ENCODE measurements at regions not wholly inside any gene's neighbourhood (a gene's known extent, or its start where the extent isn't known, plus 50 kb on each side); places are given as distances from the start of the nearest gene placed in this dataset.

DNA sequence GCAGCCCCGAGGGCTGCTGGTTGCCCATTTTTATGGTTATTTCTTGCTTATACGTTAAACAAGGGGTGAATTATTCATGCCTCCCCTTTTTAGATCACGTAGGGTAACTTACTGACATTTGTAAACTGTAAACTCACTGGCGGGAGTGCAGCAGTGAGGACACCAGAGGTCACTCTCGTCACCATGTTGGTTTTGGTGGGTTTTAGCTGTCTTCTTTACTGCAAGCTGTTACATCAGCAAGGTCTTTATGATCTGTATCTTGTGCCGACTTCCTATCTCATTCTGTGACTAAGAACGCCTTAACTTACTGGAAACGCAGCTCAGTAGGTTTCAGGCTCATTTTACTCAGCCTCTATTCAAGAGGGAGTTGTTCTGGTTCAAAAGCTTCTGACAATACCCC, 155.0 kb upstream of the PRDM9 start:
- H3K36me3 ChIP-seq (ENCODE audit: low read depth, low read length) = no peaks in the 10 kb centered on the region
- no TSS peak for BruUV-seq (replicated peaks)
- H3K79me2 ChIP-seq (ENCODE audit: low read length) = no peaks in the 10 kb centered on the region
- POLR2A ChIA-PET (ENCODE audit: unreplicated experiment) = interaction anchor here (0.6 kb wide), 2 partner anchors 10 to 58 kb away, joined by 3 to 4 read pairs; no protein-coding TSS in a partner anchor
- no peaks in the 10 kb centered on the region for H3K27me3 ChIP-seq (ENCODE audit: low read length)
- H2AFZ ChIP-seq (ENCODE audit: low read length) = peak overlapping the region; percentile 79
- H3K27ac ChIP-seq (ENCODE audit: low read length) = no peak overlapping the region
- H3K4me2 ChIP-seq (ENCODE audit: low read length) = peak overlapping the region; percentile 45
- no peaks in the 10 kb centered on the region for H3K9me3 ChIP-seq (ENCODE audit: low read length)
- H3K4me1 ChIP-seq (ENCODE audit: insufficient read depth, low read length) = no peaks in the 10 kb centered on the region
- TF ChIP-seq EZH2phosphoT487 (IDR thresholded peaks at IDR 0.05; ENCODE audit: borderline replicate concordance, low read length) = no peak
- TF ChIP-seq, protein P1, sequence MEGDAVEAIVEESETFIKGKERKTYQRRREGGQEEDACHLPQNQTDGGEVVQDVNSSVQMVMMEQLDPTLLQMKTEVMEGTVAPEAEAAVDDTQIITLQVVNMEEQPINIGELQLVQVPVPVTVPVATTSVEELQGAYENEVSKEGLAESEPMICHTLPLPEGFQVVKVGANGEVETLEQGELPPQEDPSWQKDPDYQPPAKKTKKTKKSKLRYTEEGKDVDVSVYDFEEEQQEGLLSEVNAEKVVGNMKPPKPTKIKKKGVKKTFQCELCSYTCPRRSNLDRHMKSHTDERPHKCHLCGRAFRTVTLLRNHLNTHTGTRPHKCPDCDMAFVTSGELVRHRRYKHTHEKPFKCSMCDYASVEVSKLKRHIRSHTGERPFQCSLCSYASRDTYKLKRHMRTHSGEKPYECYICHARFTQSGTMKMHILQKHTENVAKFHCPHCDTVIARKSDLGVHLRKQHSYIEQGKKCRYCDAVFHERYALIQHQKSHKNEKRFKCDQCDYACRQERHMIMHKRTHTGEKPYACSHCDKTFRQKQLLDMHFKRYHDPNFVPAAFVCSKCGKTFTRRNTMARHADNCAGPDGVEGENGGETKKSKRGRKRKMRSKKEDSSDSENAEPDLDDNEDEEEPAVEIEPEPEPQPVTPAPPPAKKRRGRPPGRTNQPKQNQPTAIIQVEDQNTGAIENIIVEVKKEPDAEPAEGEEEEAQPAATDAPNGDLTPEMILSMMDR (conservative IDR thresholded peaks at IDR 0.05; ENCODE audit: low read depth, low read length) = peak; percentile 72
- H3K9me2 ChIP-seq (replicated peaks; ENCODE audit: low read length) = no peaks in the 10 kb centered on the region
- H3K4me3 ChIP-seq (ENCODE audit: low read length) = no peak overlapping the region
- intact Hi-C loops (cut with micrococcal nuclease) = loop anchor here (1.0 kb wide), 4 partner anchors 53 to 390 kb away; partner anchors contain the start of gene PRDM9
- no peaks in the 10 kb centered on the region for H3F3A ChIP-seq (ENCODE audit: low read length, unreplicated experiment)
- no peaks in the 10 kb centered on the region for H4K20me1 ChIP-seq (ENCODE audit: low read length)
- CTCF ChIA-PET = interaction anchor here (1.1 kb wide), 2 partner anchors 53 to 153 kb away, joined by 3 to 7 read pairs; no protein-coding TSS in a partner anchor
- DNase-seq = peak; percentile 81
- no peak overlapping the region for H3K9ac ChIP-seq (ENCODE audit: low read length)
- ATAC-seq = peak; percentile 93

DNA sequence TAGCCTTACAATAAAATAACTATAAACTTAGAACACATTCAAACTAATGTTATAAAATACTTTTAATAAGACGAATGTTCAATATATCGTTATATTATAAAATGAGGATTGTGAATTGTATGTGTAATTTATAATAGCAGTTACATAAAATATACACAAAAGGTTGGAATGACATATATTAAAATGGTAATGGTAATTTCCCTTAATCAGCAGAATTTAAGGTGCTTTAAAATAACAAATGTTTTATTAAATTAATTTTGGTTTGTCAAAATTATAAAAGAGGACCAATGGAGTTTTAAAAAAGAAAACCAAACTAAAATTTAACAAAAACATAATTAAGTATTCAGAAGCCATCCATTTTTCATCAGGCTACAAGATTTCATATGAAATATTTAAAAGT, 164.3 kb upstream of the PRDM9 start:
- H3K9me3 ChIP-seq (ENCODE audit: low read length) = no peaks in the 10 kb centered on the region
- ATAC-seq = no peak

DNA sequence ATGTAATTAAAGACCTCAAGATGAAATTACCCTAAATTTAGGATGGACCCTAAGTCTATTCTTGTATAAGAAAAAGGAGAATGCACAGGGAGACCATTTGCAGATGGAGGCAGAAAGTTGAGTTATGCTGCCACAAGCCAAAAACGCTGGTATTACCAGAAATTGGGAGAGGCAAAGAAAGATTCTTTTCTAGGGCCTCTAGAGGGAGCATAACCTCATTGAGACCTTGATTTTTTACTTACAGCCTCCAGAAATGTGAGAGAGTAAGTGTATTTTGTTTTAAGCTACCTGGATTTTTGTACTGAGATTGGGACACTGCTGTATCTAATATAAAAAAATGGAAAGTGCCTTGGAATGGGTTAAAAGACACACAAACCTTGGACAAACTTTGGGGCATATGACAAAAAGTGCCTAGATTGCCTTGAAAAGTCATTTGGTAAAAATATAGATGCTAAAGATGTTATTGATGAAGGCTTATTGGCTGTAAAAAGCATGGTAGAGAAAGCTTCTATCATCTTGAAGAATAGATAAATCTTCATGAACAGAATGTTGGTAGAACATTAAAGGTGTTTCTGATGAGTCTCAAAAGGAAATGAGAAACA, 174.7 kb upstream of the PRDM9 start:
- intact Hi-C loops (cut with micrococcal nuclease) = loop anchor here (1.0 kb wide), 1 partner anchor 73 kb away; no protein-coding TSS in a partner anchor
- CTCF ChIA-PET = interaction anchor here (0.6 to 1.6 kb wide), 2 partner anchors 35 to 124 kb away, joined by 5 to 7 read pairs; no protein-coding TSS in a partner anchor

More for the DNA sequence above, 164.3 kb upstream of the PRDM9 start:
- H2AFZ ChIP-seq (ENCODE audit: low read length) = no peak overlapping the region
- DNase-seq = no peak
- ChIA-PET CTCF (no interaction called here), POLR2A (ENCODE audit: unreplicated experiment) (no interaction called here)
- no peaks in the 10 kb centered on the region for H3F3A ChIP-seq (ENCODE audit: low read length, unreplicated experiment)
- no peaks in the 10 kb centered on the region for H3K79me2 ChIP-seq (ENCODE audit: low read length)
- no peak overlapping the region for H3K4me2 ChIP-seq (ENCODE audit: low read length)
- TF ChIP-seq EZH2 (IDR thresholded peaks at IDR 0.05; ENCODE audit: low read length, unreplicated experiment) (no peak), EZH2phosphoT487 (IDR thresholded peaks at IDR 0.05; ENCODE audit: borderline replicate concordance, low read length) (no peak)
- TF ChIP-seq, protein P1 (conservative IDR thresholded peaks at IDR 0.05; ENCODE audit: low read depth, low read length) = no peak
- no peak overlapping the region for H3K9ac ChIP-seq (ENCODE audit: low read length)
- no peaks in the 10 kb centered on the region for H3K27me3 ChIP-seq (ENCODE audit: low read length)
- no peaks in the 10 kb centered on the region for H3K4me1 ChIP-seq (ENCODE audit: insufficient read depth, low read length)
- intact Hi-C loops (cut with micrococcal nuclease) = no loop called here
- H4K20me1 ChIP-seq (ENCODE audit: low read length) = no peaks in the 10 kb centered on the region
- H3K36me3 ChIP-seq (ENCODE audit: low read depth, low read length) = no peaks in the 10 kb centered on the region
- no TSS peak for BruUV-seq (replicated peaks)
- H3K27ac ChIP-seq (ENCODE audit: low read length) = no peak overlapping the region
- no peak overlapping the region for H3K4me3 ChIP-seq (ENCODE audit: low read length)
- no peaks in the 10 kb centered on the region for H3K9me2 ChIP-seq (replicated peaks; ENCODE audit: low read length)

More for the DNA sequence above, 174.7 kb upstream of the PRDM9 start:
- Histone ChIP-seq H3K27me3 (ENCODE audit: low read length) (no peaks in the 10 kb centered on the region), H3K4me2 (ENCODE audit: low read length) (no peak overlapping the region), H3K79me2 (ENCODE audit: low read length) (no peaks in the 10 kb centered on the region), H4K20me1 (ENCODE audit: low read length) (no peaks in the 10 kb centered on the region), H3K4me3 (ENCODE audit: low read length) (no peak overlapping the region), H3K27ac (ENCODE audit: low read length) (no peak overlapping the region), H3K9ac (ENCODE audit: low read length) (no peak overlapping the region), H3K36me3 (ENCODE audit: low read depth, low read length) (no peaks in the 10 kb centered on the region), H3K9me3 (ENCODE audit: low read length) (no peaks in the 10 kb centered on the region), H3K4me1 (ENCODE audit: insufficient read depth, low read length) (peaks cover 9% of the 10 kb centered on the region), H3F3A (ENCODE audit: low read length, unreplicated experiment) (no peaks in the 10 kb centered on the region), H2AFZ (ENCODE audit: low read length) (no peak overlapping the region), H3K9me2 (replicated peaks; ENCODE audit: low read length) (no peaks in the 10 kb centered on the region)
- ATAC-seq = peak; percentile 64
- TF ChIP-seq, protein P1 (conservative IDR thresholded peaks at IDR 0.05; ENCODE audit: low read depth, low read length) = peak; percentile 83
- no peak for TF ChIP-seq EZH2phosphoT487 (IDR thresholded peaks at IDR 0.05; ENCODE audit: borderline replicate concordance, low read length)
- BruUV-seq (replicated peaks) = no TSS peak
- peak; percentile 72 for DNase-seq
- POLR2A ChIA-PET (ENCODE audit: unreplicated experiment) = no interaction called here

Measured in PC-3 (cell line).